HG03066 (cell line): ENCODE measurements at regions not wholly inside any gene's neighbourhood (a gene's known extent, or its start where the extent isn't known, plus 50 kb on each side); places are given as distances from the start of the nearest gene placed in this dataset.

Experiments used
- ATAC-seq: cut with Tn5 transposase; IDR thresholded peaks from one replicate; pipeline ENCODE4 v1.9.1; 2021; ENCODE audit warnings: low read depth; ENCODE audit not compliant: unreplicated experiment

- no peak for ATAC-seq
Measured at GRCh38 chr7:35463751-35464150, 209.9 kb upstream of the TBX20 start.

GRCh38 chr7:35463176-35463700 is 209.3 kb upstream of the TBX20 start:
- ATAC-seq, result no peak

- no peak for ATAC-seq
Measured at GRCh38 chr7:35454575-35455385, 200.9 kb upstream of the TBX20 start.

GRCh38 chr7:35450456-35451214 is 196.7 kb upstream of the TBX20 start:
- no peak for ATAC-seq

- ATAC-seq, result no peak
Measured at GRCh38 chr7:35448486-35448885, 194.6 kb upstream of the TBX20 start.

GRCh38 chr7:35446091-35446490 is 192.2 kb upstream of the TBX20 start:
- ATAC-seq, result no peak

- ATAC-seq, result no peak
Measured at GRCh38 chr7:35437619-35438275, 183.8 kb upstream of the TBX20 start.

GRCh38 chr7:35436452-35436851 is 182.6 kb upstream of the TBX20 start:
- ATAC-seq, result no peak

- no peak for ATAC-seq
Measured at GRCh38 chr7:35430547-35431153, 176.8 kb upstream of the TBX20 start.

- ATAC-seq, result no peak
Measured at GRCh38 chr7:35424869-35425495, 171.1 kb upstream of the TBX20 start.

- no peak for ATAC-seq
Measured at GRCh38 chr7:35424440-35424839, 170.5 kb upstream of the TBX20 start.

GRCh38 chr7:35422715-35423114 is 168.8 kb upstream of the TBX20 start:
- ATAC-seq, result no peak

- ATAC-seq, result no peak
Measured at GRCh38 chr7:35420656-35421055, 166.8 kb upstream of the TBX20 start.

- ATAC-seq, result no peak
Measured at GRCh38 chr7:35419391-35419755, 165.5 kb upstream of the TBX20 start.

GRCh38 chr7:35418716-35419390 is 165.0 kb upstream of the TBX20 start:
- ATAC-seq, result no peak

- ATAC-seq, result no peak
Measured at GRCh38 chr7:35416568-35416967, 162.7 kb upstream of the TBX20 start.

- ATAC-seq, result no peak
Measured at GRCh38 chr7:35415411-35415822, 161.5 kb upstream of the TBX20 start.

- ATAC-seq, result no peak
Measured at GRCh38 chr7:35411331-35411730, 157.4 kb upstream of the TBX20 start.

GRCh38 chr7:35405461-35405860 is 151.6 kb upstream of the TBX20 start:
- ATAC-seq, result no peak
